Dedifferentiated amniotic fluid mesenchymal stem cell (primary cell): ENCODE measurements at regions not wholly inside any gene's neighbourhood (a gene's known extent, or its start where the extent isn't known, plus 50 kb on each side); places are given as distances from the start of the nearest gene placed in this dataset.
"Not testable (repeated sequence)": the region's sequence is repeated elsewhere in the genome, so short reads cannot be mapped to it uniquely, and the experiment has no call there.

Source experiments
- DNase-seq: peaks from one replicate; pipeline ENCODE4 v3.0.0-alpha.2; 2016; ENCODE audit errors: extremely low spot score

GRCh38 chr5:68026092-68026885, 189.3 kb upstream of the PIK3R1 start:
- no peak for DNase-seq

- no peak for DNase-seq
Measured at GRCh38 chr5:68024426-68024825, 191.1 kb upstream of the PIK3R1 start.

GRCh38 chr5:68021916-68022315, 193.6 kb upstream of the PIK3R1 start:
- no peak for DNase-seq

- no peak for DNase-seq
Measured at GRCh38 chr5:68021227-68021626, 194.3 kb upstream of the PIK3R1 start.

GRCh38 chr5:68020461-68020969, 195.0 kb upstream of the PIK3R1 start:
- not testable (repeated sequence) for DNase-seq

DNA sequence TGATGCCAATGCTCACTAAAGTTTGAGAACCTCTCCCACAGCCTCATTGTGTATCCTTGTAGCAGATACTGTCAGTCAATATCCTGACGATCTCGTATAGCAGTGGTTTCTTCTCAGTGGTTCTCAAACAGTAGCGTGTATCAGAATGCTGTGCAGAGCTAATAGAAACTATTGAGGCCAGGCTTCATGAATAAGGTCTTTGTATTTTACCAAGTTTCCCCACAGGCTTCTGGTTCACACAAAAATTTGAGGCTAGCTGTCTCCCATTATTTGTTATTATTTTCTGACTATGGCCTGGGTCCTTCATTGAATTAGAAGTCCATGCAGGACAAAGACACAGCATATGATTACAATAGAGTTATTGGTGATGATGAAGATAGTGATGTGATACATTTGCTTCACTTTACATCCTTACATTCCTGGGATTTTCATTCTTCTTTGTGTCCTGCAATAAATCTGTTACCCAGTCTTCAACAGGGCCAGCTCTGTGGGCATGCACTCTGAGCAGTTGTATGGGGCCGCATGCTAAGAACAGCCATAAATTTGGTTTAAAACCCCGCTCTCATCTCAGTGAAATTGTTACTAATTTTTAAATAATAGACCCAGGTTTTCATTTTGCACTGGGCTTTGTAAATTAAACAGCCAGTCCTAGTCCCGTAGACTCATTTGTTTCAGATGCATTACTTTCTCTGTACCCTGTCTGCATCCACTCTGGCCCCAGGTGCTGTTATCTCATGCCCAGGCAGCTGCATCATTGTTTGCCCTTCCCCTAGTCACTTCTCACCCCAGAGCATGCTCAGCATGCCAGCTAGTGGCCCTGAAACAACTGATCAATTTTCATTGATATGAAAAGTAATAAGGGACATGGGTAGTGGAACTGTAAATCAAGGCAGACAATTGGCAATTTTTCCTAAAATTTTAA, 199.9 kb upstream of the PIK3R1 start:
- DNase-seq = no peak

GRCh38 chr5:68012831-68013230, 202.7 kb upstream of the PIK3R1 start:
- DNase-seq = no peak

GRCh38 chr5:68012429-68012828, 203.1 kb upstream of the PIK3R1 start:
- DNase-seq = no peak

DNA sequence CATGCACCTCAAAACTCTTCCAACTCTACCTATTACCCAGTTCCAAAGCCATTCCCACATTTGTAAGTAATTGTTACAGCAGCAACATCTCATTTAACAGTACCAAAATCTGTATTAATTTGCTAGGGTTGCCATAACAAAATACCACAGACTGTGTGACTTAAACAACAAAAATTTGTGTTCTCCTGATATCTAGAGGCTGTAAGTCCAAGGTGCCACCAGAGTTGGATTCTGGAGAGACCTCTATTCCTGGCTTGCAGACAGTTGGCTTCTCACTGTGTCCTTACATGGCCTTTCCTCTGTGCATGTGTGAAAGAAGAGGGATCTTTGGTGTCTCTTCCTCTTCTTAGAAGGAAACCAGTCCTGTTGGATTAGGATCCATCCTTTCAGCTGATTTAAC, 203.8 kb upstream of the PIK3R1 start:
- no peak for DNase-seq

- no peak for DNase-seq
Measured at GRCh38 chr5:68011259-68011760, 204.2 kb upstream of the PIK3R1 start.

GRCh38 chr5:68010740-68011139, 204.8 kb upstream of the PIK3R1 start:
- DNase-seq = no peak

- no peak for DNase-seq
Measured at GRCh38 chr5:68007451-68007850, 208.1 kb upstream of the PIK3R1 start.

DNA sequence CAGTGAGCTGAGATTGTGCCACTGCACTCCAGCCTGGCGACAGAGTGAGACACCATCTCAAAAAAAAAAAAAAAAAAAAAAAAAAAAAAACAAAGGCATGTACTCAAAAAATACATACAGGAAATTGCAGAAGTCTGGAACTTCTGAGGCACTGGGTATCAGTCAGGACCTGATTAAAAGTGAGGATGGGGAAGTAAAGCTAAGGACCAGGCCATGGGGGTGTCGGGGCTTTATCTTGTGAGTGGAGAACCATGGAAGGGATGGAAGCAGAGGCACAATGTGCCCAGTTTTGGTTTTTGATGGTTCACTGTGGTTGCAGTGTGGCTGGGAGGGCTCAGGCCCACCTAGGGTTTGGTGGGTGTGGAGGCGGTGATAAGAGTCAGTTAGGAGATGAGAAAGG, 212.7 kb upstream of the PIK3R1 start:
- DNase-seq = no peak

- DNase-seq = no peak
Measured at GRCh38 chr5:68000805-68001204, 214.8 kb upstream of the PIK3R1 start.

GRCh38 chr5:67999391-67999790, 216.2 kb upstream of the PIK3R1 start:
- no peak for DNase-seq

- no peak for DNase-seq
Measured at GRCh38 chr5:67998709-67999261, 216.8 kb upstream of the PIK3R1 start.

DNA sequence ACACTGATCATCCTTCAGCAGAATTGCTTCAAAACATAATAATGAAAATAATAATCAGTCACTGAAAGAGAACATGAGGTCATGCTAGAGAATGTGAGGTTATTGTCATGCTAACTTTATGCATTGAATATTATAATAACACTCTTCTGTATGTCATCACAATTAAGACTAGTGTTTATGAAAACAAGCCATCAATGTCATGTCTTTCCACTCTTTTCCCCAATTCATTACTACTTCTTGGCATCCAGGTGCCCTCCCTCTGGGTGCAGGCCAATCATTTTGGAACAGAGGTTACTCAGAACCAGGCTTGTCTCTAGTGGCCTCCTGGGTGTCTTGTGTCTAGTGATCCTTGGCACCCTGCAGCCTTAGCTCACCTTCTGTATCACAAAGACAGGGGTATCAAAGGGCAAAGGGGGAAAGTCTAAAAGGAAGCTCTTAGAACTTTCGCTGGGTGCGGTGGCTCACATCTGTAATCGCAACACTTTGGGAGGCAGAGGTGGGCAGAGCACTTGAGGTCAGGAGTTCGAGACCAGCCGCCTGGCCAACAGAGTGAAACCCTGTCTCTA, 217.6 kb upstream of the PIK3R1 start:
- no peak for DNase-seq

- no peak for DNase-seq
Measured at GRCh38 chr5:67997148-67997547, 218.4 kb upstream of the PIK3R1 start.

GRCh38 chr5:67996596-67996995, 219.0 kb upstream of the PIK3R1 start:
- DNase-seq = no peak

- DNase-seq = no peak
Measured at GRCh38 chr5:67992923-67993322, 222.6 kb upstream of the PIK3R1 start.

DNA sequence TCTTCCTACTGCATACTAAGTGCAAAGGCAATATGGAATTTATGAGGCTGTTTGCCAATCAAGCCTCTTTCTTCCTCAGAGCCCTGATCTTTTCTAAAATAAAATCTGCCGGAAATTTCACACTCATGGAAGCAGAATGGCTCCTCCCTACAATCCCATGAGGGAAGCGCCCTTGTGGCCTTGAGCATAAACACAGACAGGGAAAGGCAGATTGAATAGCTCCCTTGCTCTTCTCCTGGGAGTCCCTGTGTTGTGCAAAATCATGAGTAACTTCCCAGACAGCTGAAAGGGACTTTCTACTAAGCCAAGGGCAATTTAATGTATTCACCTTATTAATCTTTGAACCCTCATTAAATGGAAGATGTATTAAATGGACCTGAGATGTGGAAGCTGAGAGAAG, 226.1 kb upstream of the PIK3R1 start:
- peak; percentile 21 for DNase-seq

DNA sequence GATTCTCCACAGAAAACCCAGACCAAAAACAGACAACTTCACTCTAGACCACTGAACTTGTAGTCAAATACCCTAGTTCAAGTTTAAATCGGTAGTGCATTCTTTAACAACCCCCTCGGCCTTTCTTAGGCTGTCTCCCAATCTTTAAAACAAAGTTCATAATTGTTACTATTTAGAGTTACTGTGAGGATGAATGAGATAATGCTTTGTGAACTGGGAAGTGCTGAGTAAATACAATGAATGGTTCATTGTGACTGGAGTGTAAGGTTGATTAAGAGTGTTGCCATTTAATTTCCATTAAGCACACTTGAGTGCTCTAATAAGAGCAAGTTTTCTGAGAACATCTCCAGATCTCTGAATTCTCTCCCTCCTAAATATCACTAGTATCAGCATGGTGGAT, 228.8 kb upstream of the PIK3R1 start:
- DNase-seq = no peak
